Caco-2 (cell line): ENCODE measurements at regions not wholly inside any gene's neighbourhood (a gene's known extent, or its start where the extent isn't known, plus 50 kb on each side); places are given as distances from the start of the nearest gene placed in this dataset.

Experiments
- BruUV-seq: library from RNA; stranded (reverse); fragments of 400-500 nt; replicated peaks from 2 replicates; lab custom pipeline; 2021; lab: Mats Ljungman, UMichigan
- CTCF ChIA-PET: fragments of 300-600 bp; sonication (Branson Sonifier 250); formaldehyde crosslinking; loops from one replicate; lab custom pipeline; 2022; ENCODE audit warnings: antibody characterized with exemption; lab: Charles Lee
- POLR2A ChIA-PET: fragments of 300-600 bp; sonication (Branson Sonifier 250); formaldehyde crosslinking; loops from one replicate; lab custom pipeline; 2022; ENCODE audit warnings: antibody characterized with exemption; lab: Charles Lee
- DNase-seq, 2 experiments: peaks; one replicate each; pipeline versions ENCODE4 v3.0.0 to v3.0.0-alpha.2; 2020 to 2022
- H3K27me3 ChIP-seq: replicated peaks from 2 replicates; pipeline ENCODE4 v1.6.0; 2011; ENCODE audit warnings: low read length; ENCODE audit not compliant: control insufficient read depth, insufficient read depth
- H3K36me3 ChIP-seq: 2 replicates; pipeline ENCODE4 v1.5.1; 2011; ENCODE audit warnings: low read length; ENCODE audit not compliant: control insufficient read depth, insufficient read depth
- H3K4me1 ChIP-seq: fragments of 250-450 bp; sonication (Bioruptor Pico); 2 replicates; pipeline ENCODE4 v1.5.1; 2020; ENCODE audit warnings: mild to moderate bottlenecking
- H3K4me3 ChIP-seq: 2 replicates; pipeline ENCODE4 v1.5.1; 2011; ENCODE audit warnings: low read depth, mild to moderate bottlenecking, control low read depth, low read length
- H3K9me3 ChIP-seq: fragments of 250-450 bp; sonication (Bioruptor Pico); 2 replicates; pipeline ENCODE4 v1.5.1; 2020; ENCODE audit warnings: mild to moderate bottlenecking, moderate library complexity
- H3K27ac Mint-ChIP-seq: one replicate; pipeline ENCODE4 v1.8.0; 2022; ENCODE audit warnings: mixed read lengths; ENCODE audit not compliant: unreplicated experiment
- H3K27me3 Mint-ChIP-seq: one replicate; pipeline ENCODE4 v1.8.0; 2022; ENCODE audit warnings: mixed read lengths; ENCODE audit not compliant: insufficient read depth, unreplicated experiment
- H3K36me3 Mint-ChIP-seq: one replicate; pipeline ENCODE4 v1.8.0; 2022; ENCODE audit warnings: mild to moderate bottlenecking, mixed read lengths; ENCODE audit not compliant: insufficient read depth, unreplicated experiment
- H3K4me1 Mint-ChIP-seq: one replicate; pipeline ENCODE4 v1.8.0; 2022; ENCODE audit warnings: low read depth, mixed read lengths; ENCODE audit not compliant: unreplicated experiment
- H3K4me3 Mint-ChIP-seq: one replicate; pipeline ENCODE4 v1.8.0; 2022; ENCODE audit warnings: mild to moderate bottlenecking, moderate library complexity, mixed read lengths; ENCODE audit not compliant: unreplicated experiment
- H3K9me3 Mint-ChIP-seq: one replicate; pipeline ENCODE4 v1.8.0; 2022; ENCODE audit warnings: mixed read lengths; ENCODE audit not compliant: unreplicated experiment
- CTCF ChIP-seq, 2 experiments: fragments of 200-600 bp in 1 of 2; IDR thresholded peaks; 1 replicate in 1 of 2; 2 replicates in 1 of 2; pipeline versions ENCODE4 v1.5.1 to v1.8.0; 2011 to 2022; ENCODE audit warnings: antibody characterized with exemption in 1 of 2, control low read depth in 1 of 2, inconsistent platforms in 1 of 2, low read depth in 1 of 2, low read length in 1 of 2, mild to moderate bottlenecking in 1 of 2, moderate library complexity in 1 of 2; ENCODE audit not compliant: insufficient read depth in 1 of 2, severe bottlenecking in 1 of 2, unreplicated experiment in 1 of 2
- intact Hi-C: fragments of 100-400 bp; cut with micrococcal nuclease; formaldehyde crosslinking; loops from one replicate; pipeline ENCODE4 v1.10.0; 2022; ENCODE audit not compliant: unreplicated experiment

- Histone ChIP-seq H3K4me3 (no peak overlapping the region), H3K36me3 (no peaks in the 10 kb centered on the region), H3K27me3 (no peaks in the 10 kb centered on the region), H3K4me1 (no peaks in the 10 kb centered on the region), H3K9me3 (no peaks in the 10 kb centered on the region)
- Mint-ChIP-seq H3K4me3 (no peak overlapping the region), H3K27me3 (peaks cover 6% of the 10 kb centered on the region), H3K9me3 (no peaks in the 10 kb centered on the region), H3K4me1 (no peaks in the 10 kb centered on the region), H3K27ac (no peak overlapping the region), H3K36me3 (no peaks in the 10 kb centered on the region)
- TF ChIP-seq CTCF (IDR thresholded peaks at IDR 0.05; ENCODE audit: insufficient read depth in 1 of 2, low read depth in 1 of 2, low read length in 1 of 2, severe bottlenecking in 1 of 2, unreplicated experiment in 1 of 2), result no peak
- intact Hi-C loops, result loop anchor here (1.0 kb wide), 1 partner anchor 1597 kb away; no protein-coding TSS in a partner anchor
- DNase-seq, result no peak
- no TSS peak for BruUV-seq
- POLR2A ChIA-PET, result no interaction called here
- CTCF ChIA-PET, result no interaction called here
Observed at GRCh38 chr5:52560366-52560765, 227.3 kb upstream of the ITGA1 start.

- intact Hi-C loops, result no loop called here
- no TSS peak for BruUV-seq
- H3K27me3 ChIP-seq, result no peaks in the 10 kb centered on the region
- no peaks in the 10 kb centered on the region for H3K36me3 ChIP-seq
- ChIA-PET CTCF (no interaction called here), POLR2A (no interaction called here)
- no peak for DNase-seq
- H3K27me3 Mint-ChIP-seq, result peaks cover under 1% of the 10 kb centered on the region
- no peaks in the 10 kb centered on the region for H3K4me1 ChIP-seq
- no peaks in the 10 kb centered on the region for H3K9me3 Mint-ChIP-seq
- no peak for TF ChIP-seq CTCF (IDR thresholded peaks at IDR 0.05; ENCODE audit: insufficient read depth in 1 of 2, low read depth in 1 of 2, low read length in 1 of 2, severe bottlenecking in 1 of 2, unreplicated experiment in 1 of 2)
- H3K27ac Mint-ChIP-seq, result no peak overlapping the region
- H3K4me3 ChIP-seq, result no peak overlapping the region
- H3K4me3 Mint-ChIP-seq, result no peak overlapping the region
- no peaks in the 10 kb centered on the region for H3K9me3 ChIP-seq
- no peaks in the 10 kb centered on the region for H3K4me1 Mint-ChIP-seq
- H3K36me3 Mint-ChIP-seq, result no peaks in the 10 kb centered on the region
Observed at GRCh38 chr5:52562473-52562872, 225.2 kb upstream of the ITGA1 start.

GRCh38 chr5:52564587-52564986, 223.1 kb upstream of the ITGA1 start:
- no peaks in the 10 kb centered on the region for H3K4me1 ChIP-seq
- intact Hi-C loops, result no loop called here
- no peaks in the 10 kb centered on the region for H3K27me3 Mint-ChIP-seq
- no peak for TF ChIP-seq CTCF (IDR thresholded peaks at IDR 0.05; ENCODE audit: insufficient read depth in 1 of 2, low read depth in 1 of 2, low read length in 1 of 2, severe bottlenecking in 1 of 2, unreplicated experiment in 1 of 2)
- no peak overlapping the region for H3K4me3 Mint-ChIP-seq
- no peaks in the 10 kb centered on the region for H3K9me3 Mint-ChIP-seq
- no peak overlapping the region for H3K4me3 ChIP-seq
- H3K9me3 ChIP-seq, result no peaks in the 10 kb centered on the region
- H3K27ac Mint-ChIP-seq, result no peak overlapping the region
- no peaks in the 10 kb centered on the region for H3K27me3 ChIP-seq
- H3K36me3 Mint-ChIP-seq, result no peaks in the 10 kb centered on the region
- no peaks in the 10 kb centered on the region for H3K36me3 ChIP-seq
- H3K4me1 Mint-ChIP-seq, result no peaks in the 10 kb centered on the region
- BruUV-seq, result no TSS peak
- CTCF ChIA-PET, result interaction anchor here (0.5 kb wide), 1 partner anchor 326 kb away, joined by 3 read pairs; no protein-coding TSS in a partner anchor
- POLR2A ChIA-PET, result no interaction called here
- no peak for DNase-seq
